ENCODE measurements at regions not wholly inside any gene's neighbourhood (a gene's known extent, or its start where the extent isn't known, plus 50 kb on each side); places are given as distances from the start of the nearest gene placed in this dataset.

GRCh38 chr7:35491233-35491632 lies 203.7 kb downstream of the HERPUD2 start:
- TF ChIP-seq, protein P1, sequence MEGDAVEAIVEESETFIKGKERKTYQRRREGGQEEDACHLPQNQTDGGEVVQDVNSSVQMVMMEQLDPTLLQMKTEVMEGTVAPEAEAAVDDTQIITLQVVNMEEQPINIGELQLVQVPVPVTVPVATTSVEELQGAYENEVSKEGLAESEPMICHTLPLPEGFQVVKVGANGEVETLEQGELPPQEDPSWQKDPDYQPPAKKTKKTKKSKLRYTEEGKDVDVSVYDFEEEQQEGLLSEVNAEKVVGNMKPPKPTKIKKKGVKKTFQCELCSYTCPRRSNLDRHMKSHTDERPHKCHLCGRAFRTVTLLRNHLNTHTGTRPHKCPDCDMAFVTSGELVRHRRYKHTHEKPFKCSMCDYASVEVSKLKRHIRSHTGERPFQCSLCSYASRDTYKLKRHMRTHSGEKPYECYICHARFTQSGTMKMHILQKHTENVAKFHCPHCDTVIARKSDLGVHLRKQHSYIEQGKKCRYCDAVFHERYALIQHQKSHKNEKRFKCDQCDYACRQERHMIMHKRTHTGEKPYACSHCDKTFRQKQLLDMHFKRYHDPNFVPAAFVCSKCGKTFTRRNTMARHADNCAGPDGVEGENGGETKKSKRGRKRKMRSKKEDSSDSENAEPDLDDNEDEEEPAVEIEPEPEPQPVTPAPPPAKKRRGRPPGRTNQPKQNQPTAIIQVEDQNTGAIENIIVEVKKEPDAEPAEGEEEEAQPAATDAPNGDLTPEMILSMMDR (conservative IDR thresholded peaks at IDR 0.05) = no peak
- TF ChIP-seq ZFX (IDR thresholded peaks at IDR 0.05) = no peak
